ENCODE measurements at regions not wholly inside any gene's neighbourhood (a gene's known extent, or its start where the extent isn't known, plus 50 kb on each side); places are given as distances from the start of the nearest gene placed in this dataset.

DNA sequence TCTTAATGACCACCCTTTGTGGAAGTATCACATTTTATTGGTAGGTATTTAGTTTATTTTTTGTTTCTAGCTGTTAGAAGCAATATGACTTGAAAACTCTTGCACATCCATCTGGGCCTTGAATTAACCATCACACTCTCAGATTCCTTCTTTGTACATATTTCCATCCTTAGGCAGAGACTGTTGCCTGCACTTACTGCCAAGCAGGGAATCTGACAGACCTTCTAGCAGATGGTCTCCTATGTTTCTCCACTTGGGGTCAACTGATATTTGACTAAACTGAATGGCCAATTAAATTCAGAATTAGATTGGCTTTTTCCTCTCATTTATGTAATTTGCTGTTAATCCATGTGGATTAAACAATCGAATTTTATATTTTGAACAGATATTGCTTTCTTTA is 324.9 kb upstream of the TGFBR2 start:
- H3K27me3 ChIP-seq (ENCODE audit: low read depth) = no peaks in the 10 kb centered on the region
- no peak for DNase-seq (ENCODE audit: low spot score in 2 of 2)

GRCh38 chr3:30282154-30282696 is 324.2 kb upstream of the TGFBR2 start:
- in situ Hi-C loops (cut with MboI; ENCODE audit: low sequenced_read_pairs) = no loop called here
- DNase-seq (ENCODE audit: low spot score in 2 of 2) = peak; percentile 49 to 66
- Histone ChIP-seq H3K27me3 (ENCODE audit: low read depth) (no peaks in the 10 kb centered on the region), H3K9me3 (0 out of 2 replicates have a peak, but pooled peaks cover 4% of the 10 kb centered on the region), H3K4me3 (no peak overlapping the region), H3K36me3 (replicated peaks) (no peaks in the 10 kb centered on the region), H3K4me1 (peaks cover 10% of the 10 kb centered on the region)

More for the DNA sequence above, 324.9 kb upstream of the TGFBR2 start:
- Histone ChIP-seq H3K4me3 (no peak overlapping the region), H3K9me3 (peaks cover 8% of the 10 kb centered on the region; the same call in 1 of the 2 replicates), H3K4me1 (peaks cover 10% of the 10 kb centered on the region), H3K36me3 (replicated peaks) (no peaks in the 10 kb centered on the region)
- in situ Hi-C loops (cut with MboI; ENCODE audit: low sequenced_read_pairs) = no loop called here

- in situ Hi-C loops (cut with MboI; ENCODE audit: low sequenced_read_pairs) = no loop called here
Observed at GRCh38 chr3:30285188-30286006, 321.0 kb upstream of the TGFBR2 start.

GRCh38 chr3:30286007-30286669 is 320.3 kb upstream of the TGFBR2 start:
- DNase-seq (ENCODE audit: low spot score in 2 of 2) = no peak
- H3K27me3 ChIP-seq (ENCODE audit: low read depth) = no peaks in the 10 kb centered on the region
- H3K4me1 ChIP-seq = peaks cover 10% of the 10 kb centered on the region
- H3K36me3 ChIP-seq (replicated peaks) = no peaks in the 10 kb centered on the region
- in situ Hi-C loops (cut with MboI; ENCODE audit: low sequenced_read_pairs) = no loop called here
- no peaks in the 10 kb centered on the region for H3K9me3 ChIP-seq
- no peak overlapping the region for H3K4me3 ChIP-seq

More at GRCh38 chr3:30285188-30286006, 321.0 kb upstream of the TGFBR2 start:
- Histone ChIP-seq H3K4me3 (no peak overlapping the region), H3K4me1 (peaks cover 10% of the 10 kb centered on the region), H3K9me3 (no peaks in the 10 kb centered on the region), H3K27me3 (ENCODE audit: low read depth) (no peaks in the 10 kb centered on the region), H3K36me3 (replicated peaks) (no peaks in the 10 kb centered on the region)
- DNase-seq (ENCODE audit: low spot score in 2 of 2) = no peak

DNA sequence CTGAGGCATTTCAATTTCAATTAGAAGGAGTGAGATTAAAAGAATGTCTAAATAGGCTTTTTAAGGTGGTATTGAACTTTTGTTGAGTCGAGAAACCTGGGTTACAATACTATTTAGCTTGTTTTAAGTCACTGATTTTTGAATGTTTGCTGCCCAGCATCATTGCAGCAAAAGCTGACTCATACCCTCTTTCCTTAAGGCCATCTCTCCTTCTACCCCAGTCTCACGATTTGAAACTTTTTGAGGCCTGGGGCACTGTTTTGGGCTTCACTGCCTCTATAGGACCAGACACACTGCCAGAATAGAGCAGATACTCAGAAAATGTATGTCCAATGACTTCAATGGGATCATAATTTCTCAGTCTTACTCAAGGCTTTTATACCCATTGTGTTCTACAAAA is 319.6 kb upstream of the TGFBR2 start:
- no peaks in the 10 kb centered on the region for H3K36me3 ChIP-seq (replicated peaks)
- no peak for DNase-seq (ENCODE audit: low spot score in 2 of 2)
- in situ Hi-C loops (cut with MboI; ENCODE audit: low sequenced_read_pairs) = no loop called here
- H3K27me3 ChIP-seq (ENCODE audit: low read depth) = no peaks in the 10 kb centered on the region
- no peak overlapping the region for H3K4me3 ChIP-seq
- H3K4me1 ChIP-seq = peaks cover 10% of the 10 kb centered on the region
- no peaks in the 10 kb centered on the region for H3K9me3 ChIP-seq

DNA sequence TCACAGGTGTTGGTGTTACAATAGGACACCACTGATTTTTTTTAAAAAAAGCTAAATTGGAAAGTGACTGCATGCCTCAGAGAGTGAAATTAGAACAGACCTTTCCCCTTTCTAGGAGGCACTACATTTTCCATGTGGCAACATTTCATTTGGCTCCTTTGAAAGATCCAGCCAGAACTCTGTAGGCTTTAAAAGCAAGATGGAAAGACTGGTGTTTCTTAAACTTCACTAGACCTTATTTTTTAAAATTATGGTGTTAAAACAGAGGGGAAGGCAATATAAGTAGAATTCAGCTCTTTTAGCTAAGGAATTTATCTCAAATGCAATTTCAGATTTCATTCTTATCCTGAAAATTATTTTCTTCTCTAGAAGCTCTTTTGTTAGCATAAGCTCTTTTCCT is 317.6 kb upstream of the TGFBR2 start:
- in situ Hi-C loops (cut with MboI; ENCODE audit: low sequenced_read_pairs) = no loop called here
- no peak overlapping the region for H3K4me3 ChIP-seq
- H3K9me3 ChIP-seq = no peaks in the 10 kb centered on the region
- DNase-seq (ENCODE audit: low spot score in 2 of 2) = no peak
- no peaks in the 10 kb centered on the region for H3K27me3 ChIP-seq (ENCODE audit: low read depth)
- H3K4me1 ChIP-seq = no peaks in the 10 kb centered on the region; the same call in 1 of the 2 replicates
- H3K36me3 ChIP-seq (replicated peaks) = no peaks in the 10 kb centered on the region

GRCh38 chr3:30289324-30289723 is 317.1 kb upstream of the TGFBR2 start:
- in situ Hi-C loops (cut with MboI; ENCODE audit: low sequenced_read_pairs) = no loop called here
- no peak for DNase-seq (ENCODE audit: low spot score in 2 of 2)

DNA sequence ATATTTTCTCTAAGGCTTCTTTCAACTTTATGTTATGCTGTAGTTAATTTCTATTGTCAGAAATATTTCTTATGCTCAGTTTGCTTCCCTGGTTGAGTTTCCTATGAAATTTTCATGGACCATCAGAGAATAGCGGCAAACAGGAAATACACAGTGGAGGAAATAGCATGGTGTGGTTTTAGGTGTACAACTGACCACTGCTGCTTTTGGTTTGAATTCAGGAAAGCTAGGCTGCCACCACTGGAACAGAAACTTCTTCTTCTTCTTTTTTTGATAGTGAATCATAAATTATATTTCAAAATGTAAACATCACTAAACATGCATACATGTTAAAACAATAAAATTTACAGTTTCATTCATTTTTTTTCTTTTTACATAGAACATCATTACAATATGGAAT is 316.6 kb upstream of the TGFBR2 start:
- in situ Hi-C loops (cut with MboI; ENCODE audit: low sequenced_read_pairs) = no loop called here
- Histone ChIP-seq H3K9me3 (no peaks in the 10 kb centered on the region), H3K4me1 (no peaks in the 10 kb centered on the region), H3K4me3 (no peak overlapping the region), H3K27me3 (ENCODE audit: low read depth) (no peaks in the 10 kb centered on the region), H3K36me3 (replicated peaks) (no peaks in the 10 kb centered on the region)
- DNase-seq (ENCODE audit: low spot score in 2 of 2) = no peak

More at GRCh38 chr3:30289324-30289723, 317.1 kb upstream of the TGFBR2 start:
- no peaks in the 10 kb centered on the region for H3K27me3 ChIP-seq (ENCODE audit: low read depth)
- no peaks in the 10 kb centered on the region for H3K36me3 ChIP-seq (replicated peaks)
- no peak overlapping the region for H3K4me3 ChIP-seq
- H3K4me1 ChIP-seq = no peaks in the 10 kb centered on the region; the same call in 1 of the 2 replicates
- no peaks in the 10 kb centered on the region for H3K9me3 ChIP-seq

- no peak for DNase-seq (ENCODE audit: low spot score in 2 of 2)
- peaks cover under 1% of the 10 kb centered on the region; the same call in 1 of the 2 replicates for H3K4me1 ChIP-seq
- no peaks in the 10 kb centered on the region for H3K27me3 ChIP-seq (ENCODE audit: low read depth)
- in situ Hi-C loops (cut with MboI; ENCODE audit: low sequenced_read_pairs) = no loop called here
- H3K9me3 ChIP-seq = no peaks in the 10 kb centered on the region
- no peaks in the 10 kb centered on the region for H3K36me3 ChIP-seq (replicated peaks)
- H3K4me3 ChIP-seq = no peak overlapping the region
Observed at GRCh38 chr3:30290479-30290878, 315.9 kb upstream of the TGFBR2 start.

DNA sequence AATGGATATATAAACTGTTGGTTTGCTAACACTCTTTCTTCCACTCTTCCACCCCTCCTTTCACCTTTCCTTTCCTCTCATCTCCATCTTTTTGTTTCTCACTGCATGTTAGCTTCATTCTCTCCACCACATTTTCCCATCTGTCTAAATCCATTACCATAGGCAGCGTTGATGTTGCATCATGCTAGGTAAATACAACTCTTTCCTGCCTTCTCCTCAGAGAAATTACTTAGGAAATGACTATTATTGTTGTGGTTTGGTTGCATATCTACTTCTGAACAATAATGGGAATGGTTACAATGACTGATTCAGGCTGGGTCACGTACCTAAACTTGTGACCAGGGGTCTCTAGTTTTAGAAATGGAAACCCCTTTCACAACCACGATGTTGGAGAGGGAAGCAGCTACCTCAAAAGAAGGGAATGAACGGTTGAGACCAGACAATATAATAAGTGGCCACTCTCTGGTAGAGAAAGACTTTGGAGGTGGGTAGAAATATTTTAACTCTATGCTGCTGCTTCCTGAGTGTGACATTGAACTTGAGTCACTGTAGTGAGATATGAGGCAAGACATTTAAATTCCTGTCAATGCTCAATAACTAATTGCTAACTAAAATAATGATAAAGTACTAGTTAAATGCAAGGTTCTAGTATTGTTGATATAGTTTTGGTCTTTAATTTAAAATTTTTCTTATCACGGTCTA is 314.1 kb upstream of the TGFBR2 start:
- no peak for DNase-seq (ENCODE audit: low spot score in 2 of 2)
- in situ Hi-C loops (cut with MboI; ENCODE audit: low sequenced_read_pairs) = no loop called here
- Histone ChIP-seq H3K4me1 (peaks cover 4% of the 10 kb centered on the region; the same call in 1 of the 2 replicates), H3K4me3 (no peak overlapping the region), H3K27me3 (ENCODE audit: low read depth) (no peaks in the 10 kb centered on the region), H3K9me3 (no peaks in the 10 kb centered on the region), H3K36me3 (replicated peaks) (no peaks in the 10 kb centered on the region)

DNA sequence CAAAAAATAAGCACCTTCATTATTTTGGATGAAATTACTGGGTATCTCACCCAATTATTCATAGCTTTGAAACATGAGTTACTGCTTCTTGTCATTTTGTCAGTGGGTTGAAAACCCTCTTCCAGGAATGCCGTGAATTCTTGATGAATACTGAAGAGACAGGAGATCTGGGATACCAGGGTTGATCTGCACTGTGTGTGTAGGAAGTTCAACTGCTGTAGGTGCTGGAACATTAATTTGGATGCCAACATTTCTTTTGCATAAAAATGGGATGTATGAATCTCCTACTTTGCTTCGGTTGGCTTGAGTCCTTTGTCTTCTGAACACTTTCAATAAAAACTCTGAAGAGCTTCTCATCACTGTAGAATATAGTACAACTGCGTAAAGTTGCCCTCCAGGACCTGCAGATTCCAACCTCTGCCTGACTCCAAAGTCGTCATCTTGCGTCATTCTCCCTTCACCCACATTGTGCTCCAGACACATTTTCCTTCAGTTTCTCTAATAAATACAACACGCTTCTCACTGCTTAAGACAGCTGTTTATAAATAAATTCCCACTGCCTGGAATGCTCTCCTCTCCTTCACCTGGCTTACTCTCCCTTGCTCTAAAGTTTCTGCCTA is 312.7 kb upstream of the TGFBR2 start:
- peaks cover 4% of the 10 kb centered on the region; the same call in 1 of the 2 replicates for H3K4me1 ChIP-seq
- DNase-seq (ENCODE audit: low spot score in 2 of 2) = no peak
- no peaks in the 10 kb centered on the region for H3K9me3 ChIP-seq
- H3K36me3 ChIP-seq (replicated peaks) = no peaks in the 10 kb centered on the region
- no peak overlapping the region for H3K4me3 ChIP-seq
- H3K27me3 ChIP-seq (ENCODE audit: low read depth) = no peaks in the 10 kb centered on the region
- in situ Hi-C loops (cut with MboI; ENCODE audit: low sequenced_read_pairs) = no loop called here

- Histone ChIP-seq H3K9me3 (no peaks in the 10 kb centered on the region), H3K4me1 (peaks cover 4% of the 10 kb centered on the region; the same call in 1 of the 2 replicates), H3K4me3 (no peak overlapping the region), H3K27me3 (ENCODE audit: low read depth) (no peaks in the 10 kb centered on the region), H3K36me3 (replicated peaks) (no peaks in the 10 kb centered on the region)
- in situ Hi-C loops (cut with MboI; ENCODE audit: low sequenced_read_pairs) = no loop called here
- no peak for DNase-seq (ENCODE audit: low spot score in 2 of 2)
Observed at GRCh38 chr3:30294241-30294667, 312.1 kb upstream of the TGFBR2 start.

GRCh38 chr3:30297112-30297511 is 309.3 kb upstream of the TGFBR2 start:
- DNase-seq (ENCODE audit: low spot score in 2 of 2) = no peak
- no peaks in the 10 kb centered on the region for H3K27me3 ChIP-seq (ENCODE audit: low read depth)
- no peaks in the 10 kb centered on the region for H3K9me3 ChIP-seq
- H3K36me3 ChIP-seq (replicated peaks) = no peaks in the 10 kb centered on the region
- in situ Hi-C loops (cut with MboI; ENCODE audit: low sequenced_read_pairs) = no loop called here
- no peak overlapping the region for H3K4me3 ChIP-seq
- peaks cover 12% of the 10 kb centered on the region for H3K4me1 ChIP-seq
